Coronary artery (tissue), 2 donors: ENCODE measurements at regions not wholly inside any gene's neighbourhood (a gene's known extent, or its start where the extent isn't known, plus 50 kb on each side); places are given as distances from the start of the nearest gene placed in this dataset.
A peak's percentile ranks its signal among the peaks of the same experiment; 100 is the strongest.
"Not testable (repeated sequence)": the region's sequence is repeated elsewhere in the genome, so short reads cannot be mapped to it uniquely, and the experiment has no call there.

Experiments
- DNase-seq: peaks from one replicate; pipeline ENCODE4 v3.0.0-alpha.2; 2017; ENCODE audit warnings: low spot score
- H3K27ac ChIP-seq, 2 donors: fragments of 200-600 bp; sonication (generic); one replicate each; pipeline ENCODE4 v1.5.1; 2016 to 2019
- H3K4me3 ChIP-seq: fragments of 200-600 bp; sonication (generic); 2 replicates; pipeline ENCODE4 v1.5.1; 2016; ENCODE audit warnings: mild to moderate bottlenecking, moderate library complexity

DNA sequence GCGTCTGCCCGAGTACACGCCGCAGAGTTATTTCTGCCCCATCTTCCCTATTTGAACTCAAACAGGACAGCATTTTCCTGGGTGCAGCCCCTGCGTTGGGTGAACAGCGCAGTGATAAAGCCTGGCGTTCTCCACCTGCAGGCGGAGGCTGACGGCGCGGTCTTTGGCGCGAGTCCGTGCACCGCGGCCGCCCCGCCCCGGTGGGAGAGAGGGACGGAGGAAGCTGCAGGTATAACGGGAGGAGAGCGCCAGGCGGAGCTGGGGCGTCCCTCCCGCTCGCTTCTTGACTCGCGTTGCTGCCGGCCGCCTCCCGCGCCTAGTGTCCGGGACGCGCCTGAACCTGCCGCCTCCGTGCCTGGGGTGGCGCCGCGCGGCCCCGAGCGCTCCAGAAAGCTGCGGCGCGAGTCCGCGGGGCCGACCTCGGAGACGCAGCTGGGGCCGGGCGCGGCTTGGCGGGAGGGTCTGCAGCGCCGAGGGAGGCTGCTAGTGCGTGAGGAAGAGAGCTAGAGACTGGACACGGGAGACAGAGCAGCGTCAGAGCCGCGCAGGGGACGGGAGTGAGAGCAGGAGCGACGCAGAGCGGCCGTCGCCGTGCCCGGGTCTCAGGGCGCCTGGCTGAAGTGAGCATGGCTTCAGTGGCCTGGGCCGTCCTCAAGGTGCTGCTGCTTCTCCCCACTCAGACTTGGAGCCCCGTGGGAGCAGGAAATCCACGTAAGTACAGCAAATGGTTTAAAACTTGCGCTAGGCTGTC, 140.7 kb downstream of the SPATA31A7 start:
- peak overlapping the region; percentile 45 for H3K4me3 ChIP-seq
- not testable (repeated sequence) for DNase-seq, H3K27ac ChIP-seq

DNA sequence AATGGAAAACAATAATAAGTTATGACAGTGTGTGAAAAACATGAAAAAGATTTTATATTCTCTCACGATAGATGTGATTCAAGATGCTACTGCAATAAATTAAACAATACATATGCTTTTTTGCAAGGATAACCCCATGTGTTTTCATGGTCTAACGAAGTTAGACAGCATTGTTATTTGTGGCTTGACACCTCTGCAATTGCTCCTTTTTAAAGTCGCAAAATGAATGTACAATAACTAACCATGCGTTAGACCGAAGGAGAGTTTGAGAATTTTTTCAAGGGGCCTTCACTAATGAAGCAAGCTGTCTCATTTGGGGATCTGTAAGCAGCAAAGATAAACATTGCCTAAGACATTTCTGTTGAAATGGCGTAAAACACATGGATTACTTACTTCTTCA, 167.1 kb downstream of the SPATA31A7 start:
- DNase-seq, H3K4me3 ChIP-seq, H3K27ac ChIP-seq: not testable (repeated sequence)

DNA sequence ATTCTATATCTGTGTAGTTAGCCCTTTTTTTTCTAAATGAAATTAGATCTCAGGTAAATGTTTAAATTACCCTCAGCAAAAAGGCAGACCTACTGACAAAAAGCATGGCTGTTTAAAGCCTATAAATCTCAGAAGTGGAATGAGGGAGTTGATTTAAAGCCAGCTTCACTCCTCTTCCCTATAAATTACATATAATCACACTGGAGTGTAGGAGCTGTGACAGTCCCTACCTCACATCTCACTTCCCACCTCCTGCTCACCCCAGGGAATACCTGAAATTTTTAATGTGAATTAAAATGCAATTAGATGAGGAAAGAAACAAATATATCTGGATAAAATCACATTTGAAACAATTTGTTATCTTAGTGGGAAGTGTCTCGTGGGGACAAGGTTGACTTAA, 184.6 kb downstream of the SPATA31A7 start:
- H3K27ac ChIP-seq, DNase-seq, H3K4me3 ChIP-seq: not testable (repeated sequence)

DNA sequence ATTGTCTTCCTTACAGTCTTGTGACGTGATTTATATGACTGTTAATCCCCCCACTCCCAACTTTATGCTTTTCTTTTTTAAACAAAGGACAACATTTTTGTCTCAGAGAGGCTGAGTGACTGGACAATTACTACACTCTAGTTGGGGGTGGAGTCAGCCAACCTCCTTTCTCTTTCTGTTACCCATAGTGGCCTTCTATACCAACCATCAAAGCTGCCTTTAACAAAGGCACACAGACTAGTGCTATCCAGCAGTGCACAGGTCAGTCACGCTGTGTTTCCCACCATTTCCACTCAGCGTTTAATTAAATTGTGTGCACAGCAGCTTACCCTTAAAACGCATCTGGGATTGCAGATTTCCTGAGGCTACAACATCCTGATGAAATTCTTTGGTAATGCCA, 186.3 kb downstream of the SPATA31A7 start:
- not testable (repeated sequence) for H3K4me3 ChIP-seq, DNase-seq, H3K27ac ChIP-seq

DNA sequence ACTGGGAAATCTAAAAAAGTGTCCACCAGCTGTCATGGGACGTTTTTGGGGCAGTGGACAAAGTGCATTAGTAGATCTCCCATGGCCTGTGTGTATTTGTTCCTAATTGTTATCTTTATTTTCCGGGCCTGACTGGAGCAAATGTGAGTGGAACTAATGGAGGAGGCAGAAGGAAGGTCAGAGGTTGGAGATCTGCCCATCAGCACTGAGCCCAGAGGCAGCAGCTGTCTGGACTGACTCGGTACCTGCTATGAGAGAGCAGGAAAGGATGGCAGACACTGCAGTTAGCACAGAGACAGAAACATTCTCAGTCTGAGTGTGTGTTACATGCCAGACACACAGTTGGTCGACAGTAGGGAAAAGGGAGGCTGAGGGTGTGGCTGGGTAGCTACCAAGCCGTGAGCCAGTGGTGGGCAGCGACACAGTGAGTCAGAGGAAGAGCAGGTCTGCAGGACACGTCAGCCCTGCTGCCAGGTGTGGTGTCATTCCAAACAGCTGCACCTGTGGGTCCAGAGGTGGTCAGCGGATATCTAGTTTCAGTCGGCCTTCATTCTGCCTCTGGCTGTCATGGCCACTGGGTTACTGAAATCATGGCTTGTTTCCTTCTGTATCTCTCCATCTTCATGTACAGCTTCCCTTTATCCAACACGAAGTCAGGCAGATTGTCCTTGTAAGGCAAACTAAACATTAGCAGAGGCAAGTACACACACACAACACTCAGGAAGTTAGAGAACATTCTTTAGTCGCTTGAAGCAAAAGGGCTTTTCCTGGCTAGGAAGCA, 196.4 kb downstream of the SPATA31A7 start:
- H3K27ac ChIP-seq, H3K4me3 ChIP-seq, DNase-seq: not testable (repeated sequence)

- not testable (repeated sequence) for DNase-seq, H3K27ac ChIP-seq, H3K4me3 ChIP-seq
Measured at GRCh38 chr9:61386816-61387102, 196.9 kb downstream of the SPATA31A7 start.

DNA sequence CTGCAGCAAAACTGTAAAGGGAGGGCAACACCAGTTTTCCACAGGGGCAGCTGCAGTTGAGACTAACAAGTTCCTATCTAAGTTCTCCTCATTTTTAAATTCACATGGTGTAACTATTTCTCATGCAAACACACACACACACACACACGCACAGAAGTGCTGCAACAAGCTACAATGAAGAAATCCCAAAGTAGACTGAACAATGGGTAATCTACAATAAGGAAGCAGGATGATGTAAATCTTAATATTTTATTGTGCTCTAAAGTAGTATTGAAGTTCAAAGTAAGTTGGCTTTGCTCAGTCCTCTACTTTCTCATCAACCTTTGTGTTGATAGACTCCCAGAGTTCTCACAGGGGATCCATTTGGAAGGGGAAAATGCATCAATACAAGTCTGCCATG, 212.9 kb downstream of the SPATA31A7 start:
- not testable (repeated sequence) for H3K4me3 ChIP-seq, H3K27ac ChIP-seq, DNase-seq

DNA sequence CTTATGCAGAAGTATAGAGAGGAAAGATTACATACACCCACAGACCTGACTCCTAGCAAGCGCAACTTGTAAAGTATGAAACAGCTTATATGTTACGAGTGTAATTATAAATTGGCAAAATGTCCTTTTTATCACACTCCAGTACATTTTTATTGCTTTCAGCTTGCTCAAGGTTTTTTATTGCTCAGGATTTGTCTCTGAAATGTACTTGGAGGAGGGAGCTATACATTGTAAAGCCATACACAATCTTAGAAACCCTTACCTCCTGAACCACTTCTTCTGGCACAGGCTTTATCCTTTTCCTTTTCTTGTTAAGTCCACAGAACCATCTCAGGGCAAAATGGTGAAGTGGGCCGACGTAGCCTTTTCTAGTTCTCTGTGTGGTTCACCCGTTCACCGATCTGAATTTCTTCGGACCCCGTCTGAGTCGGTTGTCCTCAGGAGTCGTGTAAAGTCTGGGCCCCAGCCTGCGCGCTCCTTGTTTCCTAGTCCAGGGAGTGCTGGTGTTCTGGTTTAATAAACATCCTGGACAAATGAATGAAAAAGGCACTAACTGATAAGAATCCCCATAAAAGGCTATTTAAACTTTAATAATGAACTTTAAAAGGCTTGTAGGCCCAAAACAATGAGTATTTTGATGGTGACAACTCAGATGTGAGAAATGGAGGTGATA, 222.2 kb downstream of the SPATA31A7 start:
- not testable (repeated sequence) for H3K27ac ChIP-seq, DNase-seq, H3K4me3 ChIP-seq

DNA sequence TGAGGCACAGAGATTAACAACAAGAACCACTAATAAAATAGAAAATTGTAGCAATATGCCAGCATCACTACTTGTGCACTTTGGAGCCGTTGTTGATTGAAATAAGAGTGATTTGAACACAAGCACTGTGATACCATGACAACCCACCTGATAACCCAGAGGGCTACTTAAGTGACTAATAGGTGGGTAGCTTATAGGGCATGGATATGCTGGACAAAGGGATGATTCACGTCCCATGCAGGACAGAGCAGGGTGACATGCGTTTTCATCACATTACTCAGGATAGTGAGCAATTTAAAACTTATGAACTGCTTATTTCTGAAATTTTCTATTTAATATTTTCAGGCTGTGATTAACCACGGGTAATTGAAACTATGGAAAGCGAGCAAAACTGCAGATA, 222.9 kb downstream of the SPATA31A7 start:
- H3K27ac ChIP-seq, H3K4me3 ChIP-seq, DNase-seq: not testable (repeated sequence)

- not testable (repeated sequence) for H3K4me3 ChIP-seq, H3K27ac ChIP-seq, DNase-seq
Measured at GRCh38 chr9:61418174-61418573, 228.3 kb downstream of the SPATA31A7 start.

GRCh38 chr9:61420267-61420958, 230.6 kb downstream of the SPATA31A7 start:
- not testable (repeated sequence) for H3K27ac ChIP-seq, H3K4me3 ChIP-seq, DNase-seq

GRCh38 chr9:61447189-61447588, 257.4 kb downstream of the SPATA31A7 start:
- H3K27ac ChIP-seq, H3K4me3 ChIP-seq, DNase-seq: not testable (repeated sequence)

DNA sequence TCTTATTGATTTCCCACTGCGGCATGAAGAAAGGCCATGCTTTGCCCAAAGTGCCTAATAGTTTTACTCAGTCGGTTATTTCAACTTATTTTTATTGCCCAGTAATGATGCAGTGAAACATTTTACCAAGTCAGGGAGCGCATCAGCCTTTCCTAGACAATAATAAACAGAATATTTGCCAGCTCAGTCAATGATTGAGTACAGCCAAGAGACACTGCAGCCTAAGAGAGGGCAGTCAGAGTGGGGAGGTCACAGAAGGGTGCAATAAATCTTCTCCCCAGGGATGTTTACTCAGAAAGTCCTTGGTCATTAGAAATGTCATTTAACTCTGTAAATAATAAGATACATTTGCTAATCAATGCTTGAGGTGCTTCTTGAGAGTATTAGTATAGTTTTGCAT, 271.0 kb downstream of the SPATA31A7 start:
- not testable (repeated sequence) for DNase-seq, H3K4me3 ChIP-seq, H3K27ac ChIP-seq
